ENCODE measurements at regions not wholly inside any gene's neighbourhood (a gene's known extent, or its start where the extent isn't known, plus 50 kb on each side); places are given as distances from the start of the nearest gene placed in this dataset.

DNA sequence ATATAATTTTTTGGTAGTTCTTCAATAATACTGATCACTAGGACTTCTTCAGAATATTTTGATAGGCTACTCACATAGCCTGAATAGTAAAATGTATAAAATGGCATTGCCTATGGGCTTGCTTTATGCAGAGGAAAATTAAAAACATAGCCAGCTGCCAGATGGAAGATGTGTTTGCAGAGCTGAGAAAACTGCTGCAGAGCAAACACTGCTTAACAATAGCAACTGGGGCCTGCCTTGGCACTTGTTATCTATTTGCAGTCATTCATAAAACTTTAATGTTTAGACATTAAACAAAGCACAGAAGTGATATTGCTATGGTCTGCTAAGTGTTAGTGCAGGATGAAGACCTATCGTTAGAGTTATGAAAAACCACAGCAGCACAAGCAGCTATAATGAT, 151.5 kb upstream of the SMC2 start:
- TF ChIP-seq, protein P1, sequence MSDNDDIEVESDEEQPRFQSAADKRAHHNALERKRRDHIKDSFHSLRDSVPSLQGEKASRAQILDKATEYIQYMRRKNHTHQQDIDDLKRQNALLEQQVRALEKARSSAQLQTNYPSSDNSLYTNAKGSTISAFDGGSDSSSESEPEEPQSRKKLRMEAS (IDR thresholded peaks at IDR 0.05), result no peak
- no peak for TF ChIP-seq CREB1 (IDR thresholded peaks at IDR 0.05)
